Activated naive CD8-positive, alpha-beta T cell treated with anti-CD3 and anti-CD28 coated beads, Interleukin-2, amount 50 U/mL, for 24 hours (primary cell): ENCODE measurements at regions not wholly inside any gene's neighbourhood (a gene's known extent, or its start where the extent isn't known, plus 50 kb on each side); places are given as distances from the start of the nearest gene placed in this dataset.
A peak's percentile ranks its signal among the peaks of the same experiment; 100 is the strongest.

Experiments
- ATAC-seq: fragments of 150-1000 bp; cut with Tn5 transposase; one replicate; pipeline ENCODE4 v1.10.0; 2021
- DNase-seq: peaks from one replicate; pipeline ENCODE4 v3.0.0; 2021
- H3K27ac Mint-ChIP-seq: one replicate; pipeline ENCODE4 v1.8.0; 2021; ENCODE audit warnings: mild to moderate bottlenecking, mixed read lengths
- H3K27me3 Mint-ChIP-seq: one replicate; pipeline ENCODE4 v1.8.0; 2021; ENCODE audit warnings: mixed read lengths
- H3K36me3 Mint-ChIP-seq: one replicate; pipeline ENCODE4 v1.8.0; 2021; ENCODE audit warnings: low read depth, mixed read lengths
- H3K4me1 Mint-ChIP-seq: one replicate; pipeline ENCODE4 v1.8.0; 2021; ENCODE audit warnings: mixed read lengths
- H3K4me3 Mint-ChIP-seq: one replicate; pipeline ENCODE4 v1.8.0; 2021; ENCODE audit warnings: mild to moderate bottlenecking, moderate library complexity, mixed read lengths
- H3K9me3 Mint-ChIP-seq: one replicate; pipeline ENCODE4 v1.8.0; 2021; ENCODE audit warnings: mixed read lengths

DNA sequence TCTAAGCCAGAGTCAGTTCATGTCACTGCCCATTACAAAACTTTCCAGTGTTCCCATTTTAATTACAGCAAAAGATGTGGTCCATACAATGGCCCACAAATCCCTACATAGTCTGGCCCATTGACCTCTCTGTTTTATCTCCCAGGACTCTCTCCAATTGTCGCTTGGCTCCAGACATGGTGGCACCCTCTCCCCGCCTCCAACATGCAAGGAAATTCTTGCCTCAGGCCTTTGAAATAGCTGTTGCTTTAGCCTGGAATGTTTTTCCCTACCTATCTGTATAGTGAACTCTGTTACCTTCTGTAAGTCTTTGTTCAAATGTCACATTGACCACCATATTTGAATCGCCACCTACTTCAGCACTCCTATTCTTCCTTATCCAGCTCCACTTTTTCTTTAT lies 377.3 kb upstream of the MCTP2 start:
- Mint-ChIP-seq H3K27me3 (peaks cover 2% of the 10 kb centered on the region), H3K36me3 (no peaks in the 10 kb centered on the region), H3K4me3 (no peak overlapping the region), H3K4me1 (no peaks in the 10 kb centered on the region), H3K27ac (no peak overlapping the region), H3K9me3 (no peaks in the 10 kb centered on the region)
- no peak for DNase-seq
- ATAC-seq: no peak

DNA sequence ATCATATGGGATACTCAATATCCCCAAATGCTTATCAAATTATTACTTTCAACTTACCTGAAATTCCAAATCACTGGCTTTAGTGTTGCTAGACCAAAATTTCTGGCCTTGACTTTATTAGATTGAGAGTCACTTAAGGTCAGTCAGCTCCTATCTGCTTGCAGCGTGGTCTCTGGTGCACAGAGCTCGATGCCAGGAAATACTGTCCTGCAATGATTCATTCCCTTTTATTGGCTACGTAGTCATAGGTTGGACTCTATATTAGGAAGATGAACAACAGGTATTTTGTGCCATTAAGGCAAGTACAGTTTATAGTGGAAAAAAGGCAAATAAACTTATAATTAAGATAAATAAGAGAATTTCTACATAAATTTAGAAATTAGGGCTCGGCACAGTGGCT lies 378.6 kb upstream of the MCTP2 start:
- Mint-ChIP-seq H3K36me3 (no peaks in the 10 kb centered on the region), H3K4me3 (no peak overlapping the region), H3K27me3 (peaks cover 2% of the 10 kb centered on the region), H3K9me3 (no peaks in the 10 kb centered on the region), H3K4me1 (no peaks in the 10 kb centered on the region), H3K27ac (no peak overlapping the region)
- no peak for DNase-seq
- ATAC-seq: no peak

DNA sequence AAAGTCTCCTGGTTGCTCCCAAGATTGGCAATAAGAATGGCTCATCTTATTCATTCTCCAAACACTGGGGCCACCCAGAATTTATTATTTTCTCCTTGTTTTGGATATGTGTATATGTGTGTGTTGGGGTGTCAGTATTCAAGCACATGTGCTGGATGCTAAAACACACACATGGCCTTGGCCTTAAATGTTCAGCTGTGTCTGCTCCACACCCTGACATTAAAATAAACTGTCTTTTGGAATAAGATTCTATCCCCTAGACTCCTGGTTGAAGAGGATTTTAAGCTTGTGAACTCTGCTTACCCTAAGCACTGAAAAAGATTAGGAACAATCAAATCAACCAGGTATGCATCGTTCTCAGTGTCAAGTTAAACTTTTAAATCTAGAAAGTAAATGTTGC lies 382.9 kb upstream of the MCTP2 start:
- Mint-ChIP-seq H3K9me3 (no peaks in the 10 kb centered on the region), H3K27me3 (peaks cover 13% of the 10 kb centered on the region), H3K27ac (no peak overlapping the region), H3K36me3 (no peaks in the 10 kb centered on the region), H3K4me1 (no peaks in the 10 kb centered on the region), H3K4me3 (no peak overlapping the region)
- ATAC-seq: no peak
- no peak for DNase-seq

DNA sequence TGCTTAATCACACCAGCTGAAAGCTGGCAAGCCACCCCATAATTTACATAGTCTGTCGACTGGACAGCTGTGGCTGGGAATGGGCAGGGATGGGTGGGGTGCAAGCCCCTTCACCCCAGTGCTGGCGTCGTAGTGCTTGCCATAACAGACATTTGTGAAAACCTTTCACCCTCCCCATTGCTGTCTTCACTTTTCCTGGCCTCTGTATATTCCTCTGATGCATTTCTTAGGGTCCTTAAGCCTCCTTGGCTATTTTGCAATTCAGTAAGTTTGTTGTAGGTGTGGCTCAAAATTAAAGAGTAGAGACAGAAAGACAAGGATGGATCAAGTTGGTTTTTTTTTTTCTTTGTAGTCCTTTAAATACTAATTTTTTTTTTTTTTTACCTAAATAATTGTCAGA lies 383.3 kb upstream of the MCTP2 start:
- Mint-ChIP-seq H3K36me3 (no peaks in the 10 kb centered on the region), H3K27me3 (peaks cover 13% of the 10 kb centered on the region), H3K9me3 (peaks cover 1% of the 10 kb centered on the region), H3K4me1 (no peaks in the 10 kb centered on the region), H3K27ac (no peak overlapping the region), H3K4me3 (no peak overlapping the region)
- DNase-seq (no peak), ATAC-seq (no peak)

DNA sequence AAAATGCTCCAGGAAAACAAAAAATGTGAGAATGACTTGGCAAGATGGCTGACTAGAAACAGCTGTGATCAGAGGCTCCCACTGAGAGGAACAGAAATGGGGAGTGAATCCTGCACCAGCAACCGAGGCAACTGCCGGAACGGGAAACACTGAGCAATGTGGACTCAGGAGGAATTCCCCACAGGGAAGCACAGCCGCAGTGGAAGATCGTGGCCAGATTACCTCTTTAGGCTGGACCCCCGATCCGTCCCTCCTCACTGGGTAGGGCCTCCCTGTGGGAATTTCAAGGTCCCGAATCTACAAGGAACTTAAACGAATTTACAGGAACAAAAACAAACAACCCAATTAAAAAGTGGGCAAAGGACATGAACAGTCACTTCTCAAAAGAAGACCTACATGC lies 385.2 kb upstream of the MCTP2 start:
- H3K36me3 Mint-ChIP-seq: no peaks in the 10 kb centered on the region

DNA sequence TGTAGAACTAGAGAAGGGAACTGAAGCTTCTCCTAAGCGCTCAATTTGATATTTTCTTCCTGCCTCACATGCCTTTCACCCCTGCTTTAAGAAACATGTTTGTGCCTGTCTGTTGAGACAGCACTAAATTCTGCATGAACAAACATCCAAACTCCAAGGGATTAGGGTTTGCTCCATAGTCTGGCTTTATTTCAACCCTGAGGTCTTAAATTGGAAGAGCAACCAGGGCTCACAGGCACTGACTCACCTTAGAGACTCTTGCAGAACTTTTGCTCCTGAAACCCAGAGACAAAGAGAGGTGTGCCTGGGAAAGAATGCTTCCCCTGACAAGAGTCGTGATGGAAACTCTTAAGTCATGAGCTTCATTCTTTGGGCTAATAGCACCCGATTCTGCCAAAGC lies 393.9 kb upstream of the MCTP2 start:
- DNase-seq (no peak), ATAC-seq (no peak)
- Mint-ChIP-seq H3K9me3 (no peaks in the 10 kb centered on the region), H3K27ac (no peak overlapping the region), H3K36me3 (no peaks in the 10 kb centered on the region), H3K27me3 (peaks cover 6% of the 10 kb centered on the region), H3K4me3 (no peak overlapping the region), H3K4me1 (no peaks in the 10 kb centered on the region)

More for the DNA sequence above, 385.2 kb upstream of the MCTP2 start:
- H3K27ac Mint-ChIP-seq: no peak overlapping the region
- DNase-seq: no peak
- peaks cover 17% of the 10 kb centered on the region for H3K27me3 Mint-ChIP-seq
- H3K4me1 Mint-ChIP-seq: no peaks in the 10 kb centered on the region
- ATAC-seq: no peak
- H3K9me3 Mint-ChIP-seq: peaks cover 4% of the 10 kb centered on the region
- H3K4me3 Mint-ChIP-seq: no peak overlapping the region

DNA sequence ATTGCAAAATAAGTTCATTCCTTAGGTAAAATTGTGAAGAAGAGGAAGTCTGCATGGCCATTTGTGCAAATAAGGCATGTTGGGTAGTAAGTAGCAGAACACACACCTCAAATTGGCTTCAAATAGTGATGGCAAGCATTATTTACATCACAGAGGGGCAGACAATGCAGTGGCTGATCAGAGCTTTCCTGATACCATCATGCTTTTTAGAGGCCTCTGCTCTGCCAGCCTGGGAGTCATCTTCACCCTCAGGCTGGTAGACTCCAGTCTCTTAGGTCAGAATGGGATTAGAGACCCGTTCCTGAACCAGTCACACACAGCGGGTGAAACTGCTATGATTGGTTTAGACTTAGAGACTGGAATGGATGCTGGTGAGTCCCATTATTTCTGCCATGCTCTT lies 396.0 kb upstream of the MCTP2 start:
- H3K4me3 Mint-ChIP-seq: no peak overlapping the region

DNA sequence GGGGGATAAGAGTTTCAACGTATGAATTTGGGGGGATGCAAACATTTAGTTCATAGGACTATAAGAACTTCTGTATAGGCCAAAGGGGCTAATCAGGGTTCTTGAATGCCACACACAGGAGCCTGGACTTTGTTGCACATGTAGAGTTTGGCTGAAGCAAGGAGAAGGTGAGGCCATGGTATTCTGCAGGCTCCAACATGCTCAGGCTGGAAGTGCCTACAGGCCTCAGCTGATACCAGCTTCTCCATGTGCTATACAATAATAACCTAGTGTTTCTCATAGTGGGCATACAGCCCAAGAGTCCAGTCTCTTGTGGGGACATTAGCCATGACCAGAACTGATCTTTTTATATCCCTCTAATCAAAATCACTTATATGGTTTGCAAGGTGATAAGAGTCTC lies 399.7 kb upstream of the MCTP2 start:
- Mint-ChIP-seq H3K4me1 (no peaks in the 10 kb centered on the region), H3K4me3 (no peak overlapping the region), H3K27ac (no peak overlapping the region), H3K27me3 (peaks cover 4% of the 10 kb centered on the region), H3K36me3 (no peaks in the 10 kb centered on the region), H3K9me3 (no peaks in the 10 kb centered on the region)
- DNase-seq (no peak), ATAC-seq (no peak)

More for the DNA sequence above, 396.0 kb upstream of the MCTP2 start:
- ATAC-seq: no peak
- Mint-ChIP-seq H3K27ac (no peak overlapping the region), H3K9me3 (no peaks in the 10 kb centered on the region), H3K4me1 (no peaks in the 10 kb centered on the region), H3K36me3 (no peaks in the 10 kb centered on the region), H3K27me3 (peaks cover 4% of the 10 kb centered on the region)
- no peak for DNase-seq

DNA sequence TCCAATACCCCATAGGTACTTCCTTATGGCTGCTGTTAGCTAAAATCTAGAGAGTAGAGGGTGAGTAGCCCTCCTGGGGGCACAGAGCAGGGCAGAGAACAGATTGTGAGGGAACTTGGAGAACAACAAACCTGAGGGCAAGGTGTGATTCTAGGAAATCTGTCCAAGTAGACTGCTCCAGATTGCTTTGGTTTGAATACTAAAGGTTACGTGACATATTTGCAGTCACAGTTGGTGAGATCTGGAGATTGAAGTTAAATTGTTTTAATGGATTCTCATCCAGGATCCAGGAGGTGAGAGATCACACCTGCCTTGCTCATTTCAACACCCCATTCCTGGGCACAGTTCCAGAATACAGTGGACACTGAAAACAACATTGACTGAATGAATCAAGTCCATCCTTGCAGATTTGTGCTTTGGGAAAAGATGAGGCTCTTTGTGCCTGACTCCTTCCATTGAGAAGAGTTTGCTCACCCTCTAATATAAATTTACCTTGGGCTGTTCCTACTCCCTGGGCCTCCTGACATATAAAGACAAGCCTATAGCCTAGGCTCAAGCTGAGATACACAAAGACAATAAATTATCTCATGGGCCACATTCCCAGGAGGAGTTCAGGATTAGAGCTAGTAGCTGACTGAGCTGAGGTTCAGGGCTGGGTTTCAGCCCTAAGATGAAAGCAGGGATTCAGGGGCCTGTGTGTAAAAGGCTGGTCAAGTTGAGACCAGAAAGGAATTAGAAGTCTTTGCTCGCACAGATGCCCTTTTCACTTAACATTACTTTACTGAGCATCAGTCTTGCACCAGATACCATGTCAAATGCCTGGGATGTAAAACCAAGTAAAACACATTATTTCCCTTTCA lies 400.9 kb upstream of the MCTP2 start:
- Mint-ChIP-seq H3K27me3 (peaks cover 4% of the 10 kb centered on the region), H3K9me3 (no peaks in the 10 kb centered on the region), H3K4me1 (no peaks in the 10 kb centered on the region), H3K27ac (no peak overlapping the region), H3K36me3 (no peaks in the 10 kb centered on the region), H3K4me3 (no peak overlapping the region)
- ATAC-seq (no peak), DNase-seq (no peak)

DNA sequence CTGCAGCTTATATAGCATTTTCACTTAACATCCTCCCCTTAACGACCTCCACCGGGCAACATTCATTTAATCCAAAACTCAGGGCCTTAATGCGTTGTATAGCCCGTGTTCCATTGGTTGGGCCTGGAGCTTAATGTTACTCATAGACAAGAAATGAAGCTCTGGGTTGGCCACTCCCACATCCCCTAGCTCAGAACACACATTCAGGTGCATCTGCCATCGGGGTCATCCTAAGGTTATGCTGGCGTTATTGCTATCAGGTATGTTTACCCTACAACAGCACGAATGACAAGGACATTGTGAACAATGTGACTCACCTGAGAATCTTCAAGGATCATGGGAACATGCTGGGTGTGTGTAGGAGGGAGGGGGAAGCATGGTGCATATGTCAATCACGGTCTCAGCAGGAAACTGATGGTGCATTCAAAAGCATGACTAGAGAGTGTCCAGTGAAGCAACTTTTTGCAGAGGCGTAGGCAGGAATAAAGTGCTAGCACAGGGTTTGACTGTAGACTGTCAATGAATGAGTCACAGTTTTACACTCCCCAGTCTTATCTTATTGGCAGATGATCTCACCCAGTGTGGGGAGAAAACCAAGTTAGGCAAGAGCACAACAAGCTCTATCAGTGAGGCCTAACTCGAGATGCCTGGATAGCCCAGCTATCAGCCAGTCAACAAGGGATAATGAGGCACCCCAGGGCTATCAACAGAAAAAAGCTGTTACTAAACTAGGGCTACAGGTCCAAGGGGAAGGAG lies 402.1 kb upstream of the MCTP2 start:
- Mint-ChIP-seq H3K27me3 (peaks cover 2% of the 10 kb centered on the region), H3K4me3 (no peak overlapping the region), H3K27ac (no peak overlapping the region)

DNA sequence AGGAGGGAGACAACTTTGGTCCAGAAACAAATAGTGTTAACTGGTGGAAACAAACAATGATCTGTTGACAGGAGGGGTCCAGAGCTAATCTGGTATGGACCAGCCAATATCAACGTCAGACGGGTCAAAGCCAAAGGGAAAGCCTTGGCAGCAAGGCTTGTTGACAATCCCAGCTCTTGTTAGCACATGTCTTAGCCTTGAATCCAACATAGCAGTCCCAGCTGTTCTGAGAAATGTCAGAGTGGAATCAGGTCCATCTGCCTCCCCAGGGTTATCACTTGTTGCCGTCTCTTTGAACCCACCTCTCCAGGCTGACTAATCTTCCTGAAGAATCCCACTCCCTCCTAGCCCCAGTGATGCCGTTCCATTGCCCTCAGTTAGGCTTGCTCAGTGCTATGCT lies 404.6 kb upstream of the MCTP2 start:
- Mint-ChIP-seq H3K36me3 (no peaks in the 10 kb centered on the region), H3K4me3 (no peak overlapping the region), H3K27ac (no peak overlapping the region), H3K4me1 (no peaks in the 10 kb centered on the region), H3K9me3 (no peaks in the 10 kb centered on the region), H3K27me3 (no peaks in the 10 kb centered on the region)
- no peak for ATAC-seq
- DNase-seq: no peak

More for the DNA sequence above, 402.1 kb upstream of the MCTP2 start:
- no peaks in the 10 kb centered on the region for H3K9me3 Mint-ChIP-seq
- ATAC-seq (peak; percentile 71), DNase-seq (no peak)
- H3K36me3 Mint-ChIP-seq: no peaks in the 10 kb centered on the region
- no peaks in the 10 kb centered on the region for H3K4me1 Mint-ChIP-seq

DNA sequence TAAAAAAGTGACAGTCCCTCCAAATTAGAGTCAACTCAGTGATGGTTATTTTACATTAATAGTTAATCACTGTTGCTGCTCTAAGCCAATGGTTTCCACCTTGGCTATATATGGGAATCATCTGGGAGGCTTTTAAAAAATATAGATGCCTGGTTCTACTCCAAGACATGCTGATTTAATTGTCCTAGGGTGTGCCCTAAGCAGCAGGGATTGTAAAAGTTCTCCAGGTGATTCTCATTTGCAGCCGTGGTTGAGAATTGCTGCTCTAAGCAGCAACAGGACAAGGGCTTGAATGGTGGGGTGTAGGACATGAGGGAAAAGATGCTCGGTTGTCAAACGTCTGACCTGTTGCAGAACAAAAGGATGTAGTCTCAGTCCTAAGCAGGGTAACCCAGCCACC lies 405.1 kb upstream of the MCTP2 start:
- Mint-ChIP-seq H3K27me3 (no peaks in the 10 kb centered on the region), H3K9me3 (no peaks in the 10 kb centered on the region), H3K4me3 (no peak overlapping the region), H3K27ac (no peak overlapping the region), H3K36me3 (no peaks in the 10 kb centered on the region), H3K4me1 (no peaks in the 10 kb centered on the region)
- no peak for DNase-seq
- no peak for ATAC-seq

DNA sequence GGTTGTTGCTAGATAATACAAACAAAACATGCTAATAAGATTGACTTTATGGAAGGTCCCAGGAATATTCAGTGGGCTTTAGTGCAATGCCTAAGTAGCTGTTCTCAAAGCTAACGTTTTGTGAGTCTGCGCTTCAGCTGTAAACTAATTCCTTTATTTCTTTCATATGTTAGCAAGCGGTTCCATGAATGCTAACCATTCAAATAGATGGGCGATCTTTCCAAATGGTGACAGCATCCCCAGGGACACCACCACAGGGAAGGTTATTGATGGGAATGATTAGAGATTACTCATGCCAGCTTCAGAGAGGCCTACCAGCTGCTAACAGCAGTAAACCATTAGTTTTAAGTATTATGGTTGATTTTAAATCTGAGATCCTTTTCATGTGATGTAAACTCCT lies 405.7 kb upstream of the MCTP2 start:
- Mint-ChIP-seq H3K27ac (no peak overlapping the region), H3K27me3 (no peaks in the 10 kb centered on the region), H3K4me3 (no peak overlapping the region), H3K9me3 (no peaks in the 10 kb centered on the region), H3K4me1 (no peaks in the 10 kb centered on the region), H3K36me3 (no peaks in the 10 kb centered on the region)
- ATAC-seq: no peak
- DNase-seq: no peak

DNA sequence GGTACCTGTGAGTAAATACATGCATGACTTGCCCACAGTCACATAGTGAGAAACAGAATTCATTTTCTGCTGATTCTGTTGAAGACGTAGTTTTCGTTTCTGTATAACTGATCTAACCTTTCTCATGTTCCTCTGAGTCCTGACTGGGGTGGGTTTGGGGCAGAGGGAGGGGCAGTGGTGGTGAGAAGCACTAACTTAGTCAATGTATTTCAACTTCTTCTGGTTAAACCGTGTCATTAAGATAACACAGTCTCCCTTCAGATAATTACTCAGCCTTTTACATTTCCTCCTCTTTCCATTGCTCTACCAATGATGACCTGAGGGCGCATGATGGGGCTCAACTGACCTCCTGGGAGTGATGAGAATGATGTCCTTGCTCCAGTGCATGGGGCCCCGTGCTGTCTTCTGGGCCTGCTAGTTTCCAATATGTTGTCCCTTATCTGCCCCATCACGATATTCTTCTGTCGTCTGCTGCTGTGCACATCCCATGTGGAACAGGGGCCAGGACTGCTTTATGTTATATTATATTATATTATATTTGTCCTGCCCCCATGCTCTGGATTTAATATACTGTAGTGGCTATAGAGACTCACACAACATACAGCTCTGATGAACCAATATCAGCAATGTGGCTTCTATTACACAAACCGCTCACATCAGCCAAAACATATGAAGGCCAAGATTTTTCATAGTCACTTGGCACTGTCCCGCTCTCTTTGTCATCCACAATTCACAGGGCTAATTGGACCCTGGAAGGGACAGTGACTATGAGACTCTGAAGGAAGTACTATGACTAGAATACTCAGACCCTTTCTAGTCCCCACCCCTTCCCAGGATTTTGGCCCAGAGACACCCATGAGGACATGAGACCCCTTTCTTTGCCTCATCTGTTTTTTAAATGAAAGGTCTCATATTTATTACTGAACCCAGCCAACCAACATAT lies 407.1 kb upstream of the MCTP2 start:
- ATAC-seq (no peak), DNase-seq (no peak)
- H3K4me1 Mint-ChIP-seq: no peaks in the 10 kb centered on the region
- no peak overlapping the region for H3K27ac Mint-ChIP-seq
- H3K27me3 Mint-ChIP-seq: no peaks in the 10 kb centered on the region
- no peaks in the 10 kb centered on the region for H3K36me3 Mint-ChIP-seq
- no peaks in the 10 kb centered on the region for H3K9me3 Mint-ChIP-seq
- H3K4me3 Mint-ChIP-seq: no peak overlapping the region
